ENCODE measurements at regions not wholly inside any gene's neighbourhood (a gene's known extent, or its start where the extent isn't known, plus 50 kb on each side); places are given as distances from the start of the nearest gene placed in this dataset.

- TF ChIP-seq MAX (IDR thresholded peaks at IDR 0.05; ENCODE audit: low read depth, low read length) = no peak
- TF ChIP-seq CTCF (IDR thresholded peaks at IDR 0.05; ENCODE audit: low read depth, low read length) = no peak
- TF ChIP-seq POLR2A (IDR thresholded peaks at IDR 0.05; ENCODE audit: extremely low read depth, insufficient read length) = no peak
- TF ChIP-seq MYC (IDR thresholded peaks at IDR 0.05; ENCODE audit: low read depth, low read length) = no peak
Observed at GRCh38 chr12:127860536-127860935, 406.4 kb upstream of the TMEM132C start.
